Spleen (tissue), 11 donors: ENCODE measurements at regions not wholly inside any gene's neighbourhood (a gene's known extent, or its start where the extent isn't known, plus 50 kb on each side); places are given as distances from the start of the nearest gene placed in this dataset.

Source experiments
- DNase-seq: peaks from one replicate; pipeline ENCODE4 v3.0.0-alpha.2; 2020
- H3K27ac ChIP-seq, 8 donors: fragments of 200-600 bp; sonication (generic) in 7 of 8; 1 replicate in 4 of 8; 2 replicates in 4 of 8; pipeline versions ENCODE4 v1.5.0 to v1.8.0; 2016 to 2021; ENCODE audit warnings: inconsistent platforms in 4 of 8, mild to moderate bottlenecking in 4 of 8, moderate library complexity in 1 of 8
- H3K27me3 ChIP-seq, 7 donors: fragments of 200-600 bp; sonication (generic) in 6 of 7; replicated peaks in 1 of 7; 1 replicate in 4 of 7; 2 replicates in 3 of 7; pipeline versions ENCODE4 v1.5.0 to v1.8.0; 2016 to 2021; ENCODE audit warnings: inconsistent platforms in 3 of 7, mild to moderate bottlenecking in 1 of 7
- H3K36me3 ChIP-seq, 6 donors: fragments of 200-600 bp; sonication (generic) in 5 of 6; 1 replicate in 4 of 6; 2 replicates in 2 of 6; pipeline versions ENCODE4 v1.5.0 to v1.8.0; 2016 to 2021; ENCODE audit warnings: inconsistent platforms in 2 of 6
- H3K4me1 ChIP-seq, 6 donors: fragments of 200-600 bp; sonication (generic) in 5 of 6; 1 replicate in 3 of 6; 2 replicates in 3 of 6; pipeline versions ENCODE4 v1.5.0 to v1.8.0; 2016 to 2021; ENCODE audit warnings: inconsistent platforms in 3 of 6
- H3K4me3 ChIP-seq, 8 donors: fragments of 200-600 bp; sonication (generic) in 7 of 8; 1 replicate in 4 of 8; 2 replicates in 4 of 8; pipeline versions ENCODE4 v1.5.0 to v1.8.0; 2016 to 2021; ENCODE audit warnings: inconsistent platforms in 4 of 8, mild to moderate bottlenecking in 4 of 8, moderate library complexity in 2 of 8
- H3K9me3 ChIP-seq, 8 donors: fragments of 200-600 bp; sonication (generic) in 7 of 8; 1 replicate in 4 of 8; 2 replicates in 4 of 8; pipeline versions ENCODE4 v1.5.0 to v1.8.0; 2016 to 2021; ENCODE audit warnings: inconsistent platforms in 4 of 8
- CTCF ChIP-seq, 11 experiments: fragments of 200-600 bp in 7 of 11; fragments of 450-650 bp in 4 of 11; sonication (generic) in 4 of 11; IDR thresholded peaks in 8 of 11; conservative IDR thresholded peaks in 3 of 11; 1 replicate in 7 of 11; 2 replicates in 4 of 11; pipeline versions ENCODE4 v1.4.0 to v1.8.0; 2016 to 2021; ENCODE audit warnings: antibody characterized with exemption in 11 of 11, inconsistent platforms in 4 of 11, mild to moderate bottlenecking in 1 of 11
- POLR2A ChIP-seq, 3 donors: fragments of 450-650 bp; IDR thresholded peaks; one replicate each; pipeline ENCODE4 v1.5.1; 2017; ENCODE audit warnings: antibody characterized with exemption in 3 of 3, mild to moderate bottlenecking in 1 of 3
- POLR2AphosphoS5 ChIP-seq, 3 donors: sonication (generic); formaldehyde crosslinking; IDR thresholded peaks; one replicate each; pipeline ENCODE4 v1.5.1; 2017; ENCODE audit warnings: antibody characterized with exemption in 3 of 3
- WGBS, 5 donors: extraction: QIAGEN DNeasy Blood & Tissue Kit in 3 of 5; methylation state at CpG; one replicate each; pipeline versions ENCODE4 v1.1.5 to v1.1.7; 2013 to 2018; 5-methylcytosine and 5-hydroxymethylcytosine counted together
- intact Hi-C: fragments of 100-400 bp; cut with DNase I; formaldehyde crosslinking; loops from one replicate; pipeline ENCODE4 v1.15.0; 2023; ENCODE audit warnings: low total_unique reads
- donor health status: healthy with polysubstance abuse.
- donor health status: DM: no; HTN: no; CAD: no; lungs with moderate emphysema.
- donor health status: DM: no; HTN: no; CAD: no.
- donor health status: Bipolar disorder and iron deficiency.
- donor health status: healthy.
- donor health status: DM: no; HTN: no; CAD: no.
- donor health status: DM: yes; HTN: yes; CAD: no.

GRCh38 chr9:73813546-73813945, 661.9 kb downstream of the ANXA1 start:
- 81 to 91% (median 85%) methylated on average over 2 of the region's 2 CpGs for WGBS, 5 donors
- DNase-seq: no peak
- H3K27ac ChIP-seq: no peak overlapping the region
- no peaks in the 10 kb centered on the region for H3K27me3 ChIP-seq
- TF ChIP-seq CTCF (IDR thresholded peaks at IDR 0.05 in 8 of 11, conservative IDR thresholded peaks at IDR 0.05 in 3 of 11) (no peak), POLR2A (IDR thresholded peaks at IDR 0.05) (no peak), POLR2AphosphoS5 (IDR thresholded peaks at IDR 0.05) (no peak)
- intact Hi-C loops: no loop called here
- no peaks in the 10 kb centered on the region for H3K9me3 ChIP-seq
- no peaks in the 10 kb centered on the region for H3K36me3 ChIP-seq
- no peak overlapping the region for H3K4me3 ChIP-seq
- no peaks in the 10 kb centered on the region for H3K4me1 ChIP-seq

- no peaks in the 10 kb centered on the region for H3K36me3 ChIP-seq
- 70 to 80% (median 75%) methylated on average over 12 of the region's 12 CpGs for WGBS, 5 donors
- no peaks in the 10 kb centered on the region for H3K4me1 ChIP-seq
- intact Hi-C loops: no loop called here
- H3K27me3 ChIP-seq: no peaks in the 10 kb centered on the region
- no peaks in the 10 kb centered on the region for H3K9me3 ChIP-seq
- DNase-seq: no peak
- no peak for TF ChIP-seq POLR2AphosphoS5 (IDR thresholded peaks at IDR 0.05)
- no peak for TF ChIP-seq POLR2A (IDR thresholded peaks at IDR 0.05)
- no peak for TF ChIP-seq CTCF (IDR thresholded peaks at IDR 0.05 in 8 of 11, conservative IDR thresholded peaks at IDR 0.05 in 3 of 11)
- H3K4me3 ChIP-seq: no peak overlapping the region
- H3K27ac ChIP-seq: no peak overlapping the region
Measured at GRCh38 chr9:73816905-73817304, 665.2 kb downstream of the ANXA1 start.

- H3K27me3 ChIP-seq: no peaks in the 10 kb centered on the region
- 53 to 79% (median 73%) methylated on average over 1 of the region's 1 CpG for WGBS, 5 donors
- DNase-seq: no peak
- intact Hi-C loops: no loop called here
- no peaks in the 10 kb centered on the region for H3K9me3 ChIP-seq
- TF ChIP-seq CTCF (IDR thresholded peaks at IDR 0.05 in 8 of 11, conservative IDR thresholded peaks at IDR 0.05 in 3 of 11) (no peak), POLR2AphosphoS5 (IDR thresholded peaks at IDR 0.05) (no peak), POLR2A (IDR thresholded peaks at IDR 0.05) (no peak)
- H3K27ac ChIP-seq: no peak overlapping the region
- no peak overlapping the region for H3K4me3 ChIP-seq
- no peaks in the 10 kb centered on the region for H3K36me3 ChIP-seq
- H3K4me1 ChIP-seq: no peaks in the 10 kb centered on the region
Measured at GRCh38 chr9:73824671-73825070, 672.5 kb upstream of the RORB start.

DNA sequence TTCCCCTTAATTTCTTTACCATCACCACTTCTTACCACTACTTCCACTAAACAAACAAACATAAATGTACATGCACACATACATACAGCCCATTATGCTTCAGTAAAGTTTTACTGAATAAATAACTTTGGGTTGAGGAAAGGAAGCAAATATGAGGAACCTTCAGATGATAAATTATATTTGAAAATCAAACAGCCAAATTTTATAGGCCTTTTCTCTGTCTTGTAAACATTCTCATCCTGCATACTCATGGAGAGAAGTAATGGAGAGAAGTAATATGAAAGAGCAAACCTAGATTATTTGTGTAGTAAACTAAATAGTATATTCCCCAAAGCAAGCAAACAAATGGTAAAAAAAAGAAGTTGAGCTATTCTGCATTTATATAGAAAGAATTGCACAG, 658.3 kb upstream of the RORB start:
- no peaks in the 10 kb centered on the region for H3K36me3 ChIP-seq
- H3K27me3 ChIP-seq: no peaks in the 10 kb centered on the region
- intact Hi-C loops: no loop called here
- no peak overlapping the region for H3K27ac ChIP-seq
- DNase-seq: no peak
- TF ChIP-seq CTCF (IDR thresholded peaks at IDR 0.05 in 8 of 11, conservative IDR thresholded peaks at IDR 0.05 in 3 of 11) (no peak), POLR2A (IDR thresholded peaks at IDR 0.05) (no peak), POLR2AphosphoS5 (IDR thresholded peaks at IDR 0.05) (no peak)
- no peak overlapping the region for H3K4me3 ChIP-seq
- H3K9me3 ChIP-seq: no peaks in the 10 kb centered on the region
- H3K4me1 ChIP-seq: no peaks in the 10 kb centered on the region
